ENCODE measurements at regions not wholly inside any gene's neighbourhood (a gene's known extent, or its start where the extent isn't known, plus 50 kb on each side); places are given as distances from the start of the nearest gene placed in this dataset. TPM values are rescaled to one million over a fixed set of nuclear protein-coding genes. Genes with fewer than 3 reads are reported as not detected.

DNA sequence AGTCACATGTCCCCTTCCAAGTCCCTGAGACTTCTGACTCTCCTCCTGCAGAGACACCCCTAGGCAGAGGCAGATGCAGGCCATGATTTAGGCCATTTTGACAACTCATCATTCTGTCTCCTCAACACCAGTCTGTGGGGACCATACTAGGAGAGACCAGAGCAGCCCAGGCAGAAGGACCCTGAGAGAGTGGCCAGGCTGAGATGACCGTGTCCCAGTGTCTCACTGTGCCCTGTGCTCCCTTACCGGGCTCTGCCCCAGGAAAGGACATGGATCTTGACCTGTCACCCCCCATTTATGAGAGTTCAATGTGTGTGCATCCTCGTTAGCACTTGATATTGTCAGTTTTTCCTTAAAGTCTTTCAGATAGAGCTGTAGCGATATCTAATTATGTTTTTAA is 52.4 kb upstream of the IGLL5 start:
- TF ChIP-seq, protein P1, sequence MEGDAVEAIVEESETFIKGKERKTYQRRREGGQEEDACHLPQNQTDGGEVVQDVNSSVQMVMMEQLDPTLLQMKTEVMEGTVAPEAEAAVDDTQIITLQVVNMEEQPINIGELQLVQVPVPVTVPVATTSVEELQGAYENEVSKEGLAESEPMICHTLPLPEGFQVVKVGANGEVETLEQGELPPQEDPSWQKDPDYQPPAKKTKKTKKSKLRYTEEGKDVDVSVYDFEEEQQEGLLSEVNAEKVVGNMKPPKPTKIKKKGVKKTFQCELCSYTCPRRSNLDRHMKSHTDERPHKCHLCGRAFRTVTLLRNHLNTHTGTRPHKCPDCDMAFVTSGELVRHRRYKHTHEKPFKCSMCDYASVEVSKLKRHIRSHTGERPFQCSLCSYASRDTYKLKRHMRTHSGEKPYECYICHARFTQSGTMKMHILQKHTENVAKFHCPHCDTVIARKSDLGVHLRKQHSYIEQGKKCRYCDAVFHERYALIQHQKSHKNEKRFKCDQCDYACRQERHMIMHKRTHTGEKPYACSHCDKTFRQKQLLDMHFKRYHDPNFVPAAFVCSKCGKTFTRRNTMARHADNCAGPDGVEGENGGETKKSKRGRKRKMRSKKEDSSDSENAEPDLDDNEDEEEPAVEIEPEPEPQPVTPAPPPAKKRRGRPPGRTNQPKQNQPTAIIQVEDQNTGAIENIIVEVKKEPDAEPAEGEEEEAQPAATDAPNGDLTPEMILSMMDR (IDR thresholded peaks at IDR 0.05), result no peak
- H3K4me1 ChIP-seq (ENCODE audit: low read depth), result no peaks in the 10 kb centered on the region
- intact Hi-C loops (cut with DNase I, micrococcal nuclease), result no loop called here
- H3K4me3 ChIP-seq, result no peak overlapping the region
- no peaks in the 10 kb centered on the region for H3K9me3 ChIP-seq
- DNase-seq (no peak), ATAC-seq (no peak)
- no peaks in the 10 kb centered on the region for H3K36me3 ChIP-seq (ENCODE audit: low read depth)

DNA sequence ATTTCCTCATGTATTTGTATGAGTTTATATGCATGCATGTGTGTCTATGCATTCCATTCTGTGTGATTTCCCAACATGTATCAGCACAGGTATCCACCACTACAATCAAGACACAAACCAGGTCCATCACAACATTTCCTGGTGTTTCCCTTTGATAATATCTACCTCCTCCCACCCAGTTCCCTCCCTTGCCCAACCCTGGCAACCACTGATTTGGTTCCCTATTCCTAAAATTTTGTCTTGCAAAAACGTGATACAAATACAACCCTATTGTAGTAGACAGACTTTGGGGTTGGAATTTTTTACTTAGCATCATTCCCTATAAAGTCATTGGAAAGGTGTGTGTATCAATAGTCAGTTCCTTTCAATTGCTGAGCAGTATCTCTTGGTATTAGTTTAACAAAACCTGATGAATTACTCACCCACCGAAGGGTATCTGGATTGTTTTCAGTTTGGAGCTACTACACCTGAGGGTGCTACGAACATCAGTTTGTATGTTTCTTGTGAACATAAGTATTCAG is 51.8 kb upstream of the IGLL5 start:
- no peaks in the 10 kb centered on the region for H3K9me3 ChIP-seq
- DNase-seq (no peak), ATAC-seq (no peak)
- no peak overlapping the region for H3K4me3 ChIP-seq
- TF ChIP-seq, protein P1 (IDR thresholded peaks at IDR 0.05), result no peak
- intact Hi-C loops (cut with DNase I, micrococcal nuclease), result no loop called here
- no peaks in the 10 kb centered on the region for H3K4me1 ChIP-seq (ENCODE audit: low read depth)
- no peaks in the 10 kb centered on the region for H3K36me3 ChIP-seq (ENCODE audit: low read depth)

DNA sequence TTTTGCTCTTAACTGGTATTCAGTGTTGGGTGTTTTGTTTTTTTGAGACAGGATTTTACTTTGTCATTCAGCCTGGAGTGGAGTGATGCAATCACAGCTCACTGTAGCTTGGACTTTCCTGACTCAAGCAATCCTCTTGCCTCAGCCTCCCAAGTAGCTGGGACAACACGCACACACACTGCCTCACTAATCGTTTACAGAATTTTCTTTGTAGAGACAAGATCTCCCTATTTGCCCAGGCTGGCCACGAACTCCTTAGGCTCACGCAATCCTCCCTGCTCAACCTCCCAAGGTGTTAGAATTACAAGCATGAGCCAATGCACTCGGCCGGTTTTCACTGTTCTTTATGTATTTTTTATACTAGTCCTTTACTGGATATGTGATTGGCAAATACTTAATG is 51.0 kb upstream of the IGLL5 start:
- DNase-seq (no peak), ATAC-seq (no peak)
- Histone ChIP-seq H3K36me3 (ENCODE audit: low read depth) (no peaks in the 10 kb centered on the region), H3K9me3 (no peaks in the 10 kb centered on the region), H3K4me1 (ENCODE audit: low read depth) (no peaks in the 10 kb centered on the region), H3K4me3 (no peak overlapping the region)
- TF ChIP-seq, protein P1 (IDR thresholded peaks at IDR 0.05), result no peak
- intact Hi-C loops (cut with DNase I, micrococcal nuclease), result no loop called here

Small RNA genes lying in the stretch of these regions (microRNA-seq; reads per million reads assigned to microRNA genes)
- gene MIR650, result not detected
